ENCODE measurements at regions not wholly inside any gene's neighbourhood (a gene's known extent, or its start where the extent isn't known, plus 50 kb on each side); places are given as distances from the start of the nearest gene placed in this dataset.

DNA sequence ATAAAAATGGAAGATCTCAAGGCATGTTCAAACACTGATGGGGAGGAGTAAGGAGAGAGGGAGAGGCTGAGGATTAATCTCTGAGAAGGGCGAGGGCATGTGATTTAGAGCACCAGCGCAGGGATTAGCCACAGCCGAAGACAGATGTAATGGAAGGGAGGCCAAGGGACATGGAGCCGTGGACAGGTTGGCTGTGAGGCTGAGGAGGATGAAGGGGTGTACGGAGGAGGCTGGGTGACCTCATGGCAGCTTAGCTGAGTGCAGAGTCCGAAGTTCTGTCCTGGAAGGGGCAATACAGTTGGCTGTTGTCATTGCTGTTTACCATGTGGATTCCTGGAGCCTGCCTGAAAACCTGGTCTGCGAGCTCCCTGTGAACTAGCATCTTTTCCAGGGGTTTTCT lies 342.8 kb downstream of the RPS6KC1 start:
- Histone ChIP-seq H2AFZ (no peak overlapping the region), H3K27me3 (ENCODE audit: control insufficient read depth, insufficient read depth, low read length) (no peaks in the 10 kb centered on the region), H3K36me3 (ENCODE audit: control insufficient read depth, insufficient read depth, low read length) (no peaks in the 10 kb centered on the region), H3K4me2 (ENCODE audit: low read length) (no peak overlapping the region), H3K4me3 (ENCODE audit: low read depth, low read length) (no peak overlapping the region), H3K27ac (no peak overlapping the region), H3K4me1 (no peaks in the 10 kb centered on the region), H3K79me2 (no peaks in the 10 kb centered on the region), H3K9me3 (ENCODE audit: control insufficient read depth, low read length) (no peaks in the 10 kb centered on the region), H3K9ac (no peak overlapping the region)
- TF ChIP-seq, protein P1, sequence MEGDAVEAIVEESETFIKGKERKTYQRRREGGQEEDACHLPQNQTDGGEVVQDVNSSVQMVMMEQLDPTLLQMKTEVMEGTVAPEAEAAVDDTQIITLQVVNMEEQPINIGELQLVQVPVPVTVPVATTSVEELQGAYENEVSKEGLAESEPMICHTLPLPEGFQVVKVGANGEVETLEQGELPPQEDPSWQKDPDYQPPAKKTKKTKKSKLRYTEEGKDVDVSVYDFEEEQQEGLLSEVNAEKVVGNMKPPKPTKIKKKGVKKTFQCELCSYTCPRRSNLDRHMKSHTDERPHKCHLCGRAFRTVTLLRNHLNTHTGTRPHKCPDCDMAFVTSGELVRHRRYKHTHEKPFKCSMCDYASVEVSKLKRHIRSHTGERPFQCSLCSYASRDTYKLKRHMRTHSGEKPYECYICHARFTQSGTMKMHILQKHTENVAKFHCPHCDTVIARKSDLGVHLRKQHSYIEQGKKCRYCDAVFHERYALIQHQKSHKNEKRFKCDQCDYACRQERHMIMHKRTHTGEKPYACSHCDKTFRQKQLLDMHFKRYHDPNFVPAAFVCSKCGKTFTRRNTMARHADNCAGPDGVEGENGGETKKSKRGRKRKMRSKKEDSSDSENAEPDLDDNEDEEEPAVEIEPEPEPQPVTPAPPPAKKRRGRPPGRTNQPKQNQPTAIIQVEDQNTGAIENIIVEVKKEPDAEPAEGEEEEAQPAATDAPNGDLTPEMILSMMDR (IDR thresholded peaks at IDR 0.05): no peak

DNA sequence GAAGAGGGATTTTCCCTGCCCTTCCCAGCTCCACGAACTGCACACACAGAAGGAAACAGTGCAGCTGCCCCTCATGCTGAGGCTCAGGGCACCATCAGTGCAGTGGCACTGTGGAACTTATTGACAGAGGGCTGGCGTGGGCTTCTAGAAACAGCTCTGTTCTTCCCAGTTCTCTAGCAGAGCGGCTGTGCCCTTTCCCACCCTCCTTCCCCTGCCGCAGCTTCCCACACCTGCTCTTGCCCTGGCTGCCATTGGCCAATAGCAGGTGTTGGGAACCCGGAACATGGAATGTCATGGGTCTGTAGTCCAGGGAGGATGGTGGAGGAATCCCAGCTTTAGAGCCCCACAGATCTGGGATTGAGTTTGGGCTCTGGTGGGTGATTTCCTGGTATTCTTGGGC lies 343.8 kb downstream of the RPS6KC1 start:
- H3K4me1 ChIP-seq: no peaks in the 10 kb centered on the region
- H3K4me2 ChIP-seq (ENCODE audit: low read length): no peak overlapping the region
- H2AFZ ChIP-seq: no peak overlapping the region
- TF ChIP-seq, protein P1 (IDR thresholded peaks at IDR 0.05): no peak
- H3K27ac ChIP-seq: no peak overlapping the region
- no peaks in the 10 kb centered on the region for H3K27me3 ChIP-seq (ENCODE audit: control insufficient read depth, insufficient read depth, low read length)
- H3K9ac ChIP-seq: no peak overlapping the region
- H3K36me3 ChIP-seq (ENCODE audit: control insufficient read depth, insufficient read depth, low read length): no peaks in the 10 kb centered on the region
- no peaks in the 10 kb centered on the region for H3K9me3 ChIP-seq (ENCODE audit: control insufficient read depth, low read length)
- no peak overlapping the region for H3K4me3 ChIP-seq (ENCODE audit: low read depth, low read length)
- no peaks in the 10 kb centered on the region for H3K79me2 ChIP-seq

DNA sequence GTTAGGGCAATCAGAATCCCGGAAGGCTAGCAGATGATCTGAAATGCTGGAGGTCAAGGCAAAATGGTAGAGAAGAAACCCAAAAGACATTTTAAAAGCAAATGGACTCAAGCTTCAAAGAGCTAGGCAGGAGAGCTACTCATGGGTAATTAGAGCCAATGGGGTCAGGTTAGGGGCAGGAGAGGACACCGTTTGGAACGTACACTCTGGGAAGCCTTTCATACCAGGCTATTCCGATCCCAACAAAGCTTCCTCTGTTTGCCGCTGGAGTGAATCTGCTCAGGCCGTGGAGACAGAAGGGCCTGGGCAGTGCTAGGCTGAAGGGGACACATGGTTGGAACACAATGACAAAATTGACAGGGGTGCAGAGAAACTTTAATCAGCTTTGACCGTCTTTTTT lies 346.6 kb downstream of the RPS6KC1 start:
- TF ChIP-seq, protein P1 (IDR thresholded peaks at IDR 0.05): no peak
- H3K36me3 ChIP-seq (ENCODE audit: control insufficient read depth, insufficient read depth, low read length): no peaks in the 10 kb centered on the region
- H3K9me3 ChIP-seq (ENCODE audit: control insufficient read depth, low read length): no peaks in the 10 kb centered on the region
- no peak overlapping the region for H3K4me3 ChIP-seq (ENCODE audit: low read depth, low read length)
- H2AFZ ChIP-seq: no peak overlapping the region
- no peaks in the 10 kb centered on the region for H3K79me2 ChIP-seq
- no peaks in the 10 kb centered on the region for H3K4me1 ChIP-seq
- H3K27me3 ChIP-seq (ENCODE audit: control insufficient read depth, insufficient read depth, low read length): no peaks in the 10 kb centered on the region
- no peak overlapping the region for H3K27ac ChIP-seq
- H3K4me2 ChIP-seq (ENCODE audit: low read length): no peak overlapping the region
- no peak overlapping the region for H3K9ac ChIP-seq

DNA sequence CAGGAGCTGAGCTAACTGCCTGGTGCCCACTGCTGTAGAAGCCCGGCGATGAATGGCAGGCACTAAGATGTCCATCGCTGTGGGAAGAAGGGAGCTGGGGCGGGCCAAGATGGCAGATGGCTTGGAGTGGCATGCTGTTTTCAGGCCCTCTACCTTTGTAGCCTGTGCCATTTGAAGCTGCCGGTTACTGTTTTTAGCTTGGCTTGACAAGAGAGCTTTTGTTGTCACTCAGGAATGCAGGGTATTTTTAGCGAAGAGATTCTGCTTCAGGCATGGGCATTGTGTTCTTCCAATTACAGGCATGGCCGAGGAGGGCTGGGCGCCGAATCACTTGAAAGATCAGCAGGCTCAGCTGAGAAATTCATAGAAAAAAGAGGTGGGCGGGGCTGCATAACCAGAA lies 348.7 kb downstream of the RPS6KC1 start:
- Histone ChIP-seq H3K27me3 (ENCODE audit: control insufficient read depth, insufficient read depth, low read length) (no peaks in the 10 kb centered on the region), H3K36me3 (ENCODE audit: control insufficient read depth, insufficient read depth, low read length) (no peaks in the 10 kb centered on the region), H3K4me2 (ENCODE audit: low read length) (no peak overlapping the region), H3K9ac (no peak overlapping the region), H3K4me3 (ENCODE audit: low read depth, low read length) (no peak overlapping the region), H3K9me3 (ENCODE audit: control insufficient read depth, low read length) (no peaks in the 10 kb centered on the region), H2AFZ (no peak overlapping the region), H3K79me2 (no peaks in the 10 kb centered on the region), H3K4me1 (no peaks in the 10 kb centered on the region), H3K27ac (no peak overlapping the region)
- TF ChIP-seq, protein P1 (IDR thresholded peaks at IDR 0.05): no peak

DNA sequence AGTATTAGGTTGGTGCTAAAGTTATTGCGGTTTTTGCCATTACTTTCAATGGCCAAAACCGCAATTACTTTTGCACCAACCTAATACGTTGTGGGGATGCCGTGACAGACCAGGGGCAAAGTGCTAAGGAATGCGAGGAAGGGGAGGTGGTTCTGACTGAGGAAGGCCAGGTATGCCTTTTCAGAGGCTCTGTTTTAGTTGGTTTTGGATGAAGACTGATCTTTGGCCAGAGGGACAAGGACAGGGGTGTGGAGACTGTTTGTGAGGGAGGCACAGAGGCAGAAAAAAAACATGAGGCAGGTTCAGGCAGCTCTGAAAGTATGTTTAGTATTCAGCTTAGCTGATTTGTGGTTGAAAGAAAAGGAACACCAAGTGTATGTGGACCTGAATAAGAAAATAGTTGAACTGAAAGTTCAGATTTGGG lies 358.2 kb downstream of the RPS6KC1 start:
- Histone ChIP-seq H3K27ac (no peak overlapping the region), H3K4me2 (ENCODE audit: low read length) (no peak overlapping the region), H3K4me1 (no peaks in the 10 kb centered on the region), H3K4me3 (ENCODE audit: low read depth, low read length) (no peak overlapping the region), H3K9me3 (ENCODE audit: control insufficient read depth, low read length) (no peaks in the 10 kb centered on the region), H2AFZ (no peak overlapping the region), H3K36me3 (ENCODE audit: control insufficient read depth, insufficient read depth, low read length) (no peaks in the 10 kb centered on the region), H3K9ac (no peak overlapping the region), H3K27me3 (ENCODE audit: control insufficient read depth, insufficient read depth, low read length) (no peaks in the 10 kb centered on the region), H3K79me2 (no peaks in the 10 kb centered on the region)
- TF ChIP-seq, protein P1 (IDR thresholded peaks at IDR 0.05): no peak
